ENCODE measurements at regions not wholly inside any gene's neighbourhood (a gene's known extent, or its start where the extent isn't known, plus 50 kb on each side); places are given as distances from the start of the nearest gene placed in this dataset.

DNA sequence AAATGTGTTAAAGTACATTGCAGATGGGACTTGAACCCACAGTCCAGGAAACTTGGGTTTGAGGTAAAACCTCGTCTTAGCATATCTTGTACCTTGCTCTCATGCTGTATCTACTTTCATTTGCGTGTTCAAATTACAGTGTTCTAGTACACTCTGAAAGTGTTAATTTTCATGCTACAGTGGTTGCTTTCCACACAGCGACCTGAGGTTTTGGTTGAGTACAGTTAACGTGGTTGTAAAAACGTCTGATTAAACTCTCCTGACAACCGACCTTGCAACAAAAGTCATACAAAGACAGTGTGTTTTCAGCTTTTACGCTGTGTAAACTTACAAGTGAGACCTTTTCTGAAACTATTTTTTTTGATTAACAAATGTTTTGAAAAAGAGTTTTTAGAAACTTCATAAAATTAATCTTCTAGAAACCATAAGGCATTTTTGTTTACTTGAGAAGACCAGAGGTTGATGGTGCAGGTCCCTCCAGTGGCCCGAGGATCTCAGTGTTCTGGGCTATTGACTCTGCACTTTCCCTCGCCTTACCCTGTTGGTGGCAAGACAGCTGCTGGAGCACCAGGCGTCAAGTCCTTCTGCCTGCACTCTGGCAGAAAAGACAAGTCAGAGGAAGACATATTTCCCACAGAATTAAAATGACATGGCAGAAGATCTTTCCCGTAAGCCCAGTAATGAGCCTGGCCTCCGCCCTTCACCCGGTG lies 334.0 kb downstream of the THBS2 start:
- no peak for TF ChIP-seq SP1 (IDR thresholded peaks at IDR 0.05)
- TF ChIP-seq, protein P1, sequence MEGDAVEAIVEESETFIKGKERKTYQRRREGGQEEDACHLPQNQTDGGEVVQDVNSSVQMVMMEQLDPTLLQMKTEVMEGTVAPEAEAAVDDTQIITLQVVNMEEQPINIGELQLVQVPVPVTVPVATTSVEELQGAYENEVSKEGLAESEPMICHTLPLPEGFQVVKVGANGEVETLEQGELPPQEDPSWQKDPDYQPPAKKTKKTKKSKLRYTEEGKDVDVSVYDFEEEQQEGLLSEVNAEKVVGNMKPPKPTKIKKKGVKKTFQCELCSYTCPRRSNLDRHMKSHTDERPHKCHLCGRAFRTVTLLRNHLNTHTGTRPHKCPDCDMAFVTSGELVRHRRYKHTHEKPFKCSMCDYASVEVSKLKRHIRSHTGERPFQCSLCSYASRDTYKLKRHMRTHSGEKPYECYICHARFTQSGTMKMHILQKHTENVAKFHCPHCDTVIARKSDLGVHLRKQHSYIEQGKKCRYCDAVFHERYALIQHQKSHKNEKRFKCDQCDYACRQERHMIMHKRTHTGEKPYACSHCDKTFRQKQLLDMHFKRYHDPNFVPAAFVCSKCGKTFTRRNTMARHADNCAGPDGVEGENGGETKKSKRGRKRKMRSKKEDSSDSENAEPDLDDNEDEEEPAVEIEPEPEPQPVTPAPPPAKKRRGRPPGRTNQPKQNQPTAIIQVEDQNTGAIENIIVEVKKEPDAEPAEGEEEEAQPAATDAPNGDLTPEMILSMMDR (IDR thresholded peaks at IDR 0.05; ENCODE audit: low read depth, low read length, missing input control) = no peak
- TF ChIP-seq YY1 (IDR thresholded peaks at IDR 0.05) = no peak
- TF ChIP-seq TAF1 (conservative IDR thresholded peaks at IDR 0.05) = no peak
- TF ChIP-seq, protein P2, sequence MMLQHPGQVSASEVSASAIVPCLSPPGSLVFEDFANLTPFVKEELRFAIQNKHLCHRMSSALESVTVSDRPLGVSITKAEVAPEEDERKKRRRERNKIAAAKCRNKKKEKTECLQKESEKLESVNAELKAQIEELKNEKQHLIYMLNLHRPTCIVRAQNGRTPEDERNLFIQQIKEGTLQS (IDR thresholded peaks at IDR 0.05) = no peak
- TF ChIP-seq, protein P3, sequence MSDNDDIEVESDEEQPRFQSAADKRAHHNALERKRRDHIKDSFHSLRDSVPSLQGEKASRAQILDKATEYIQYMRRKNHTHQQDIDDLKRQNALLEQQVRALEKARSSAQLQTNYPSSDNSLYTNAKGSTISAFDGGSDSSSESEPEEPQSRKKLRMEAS (IDR thresholded peaks at IDR 0.05) = no peak
- no peak for TF ChIP-seq RAD21 (IDR thresholded peaks at IDR 0.05)
- TF ChIP-seq, protein P4, sequence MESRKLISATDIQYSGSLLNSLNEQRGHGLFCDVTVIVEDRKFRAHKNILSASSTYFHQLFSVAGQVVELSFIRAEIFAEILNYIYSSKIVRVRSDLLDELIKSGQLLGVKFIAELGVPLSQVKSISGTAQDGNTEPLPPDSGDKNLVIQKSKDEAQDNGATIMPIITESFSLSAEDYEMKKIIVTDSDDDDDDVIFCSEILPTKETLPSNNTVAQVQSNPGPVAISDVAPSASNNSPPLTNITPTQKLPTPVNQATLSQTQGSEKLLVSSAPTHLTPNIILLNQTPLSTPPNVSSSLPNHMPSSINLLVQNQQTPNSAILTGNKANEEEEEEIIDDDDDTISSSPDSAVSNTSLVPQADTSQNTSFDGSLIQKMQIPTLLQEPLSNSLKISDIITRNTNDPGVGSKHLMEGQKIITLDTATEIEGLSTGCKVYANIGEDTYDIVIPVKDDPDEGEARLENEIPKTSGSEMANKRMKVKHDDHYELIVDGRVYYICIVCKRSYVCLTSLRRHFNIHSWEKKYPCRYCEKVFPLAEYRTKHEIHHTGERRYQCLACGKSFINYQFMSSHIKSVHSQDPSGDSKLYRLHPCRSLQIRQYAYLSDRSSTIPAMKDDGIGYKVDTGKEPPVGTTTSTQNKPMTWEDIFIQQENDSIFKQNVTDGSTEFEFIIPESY (IDR thresholded peaks at IDR 0.05) = no peak
- TF ChIP-seq, protein P5, sequence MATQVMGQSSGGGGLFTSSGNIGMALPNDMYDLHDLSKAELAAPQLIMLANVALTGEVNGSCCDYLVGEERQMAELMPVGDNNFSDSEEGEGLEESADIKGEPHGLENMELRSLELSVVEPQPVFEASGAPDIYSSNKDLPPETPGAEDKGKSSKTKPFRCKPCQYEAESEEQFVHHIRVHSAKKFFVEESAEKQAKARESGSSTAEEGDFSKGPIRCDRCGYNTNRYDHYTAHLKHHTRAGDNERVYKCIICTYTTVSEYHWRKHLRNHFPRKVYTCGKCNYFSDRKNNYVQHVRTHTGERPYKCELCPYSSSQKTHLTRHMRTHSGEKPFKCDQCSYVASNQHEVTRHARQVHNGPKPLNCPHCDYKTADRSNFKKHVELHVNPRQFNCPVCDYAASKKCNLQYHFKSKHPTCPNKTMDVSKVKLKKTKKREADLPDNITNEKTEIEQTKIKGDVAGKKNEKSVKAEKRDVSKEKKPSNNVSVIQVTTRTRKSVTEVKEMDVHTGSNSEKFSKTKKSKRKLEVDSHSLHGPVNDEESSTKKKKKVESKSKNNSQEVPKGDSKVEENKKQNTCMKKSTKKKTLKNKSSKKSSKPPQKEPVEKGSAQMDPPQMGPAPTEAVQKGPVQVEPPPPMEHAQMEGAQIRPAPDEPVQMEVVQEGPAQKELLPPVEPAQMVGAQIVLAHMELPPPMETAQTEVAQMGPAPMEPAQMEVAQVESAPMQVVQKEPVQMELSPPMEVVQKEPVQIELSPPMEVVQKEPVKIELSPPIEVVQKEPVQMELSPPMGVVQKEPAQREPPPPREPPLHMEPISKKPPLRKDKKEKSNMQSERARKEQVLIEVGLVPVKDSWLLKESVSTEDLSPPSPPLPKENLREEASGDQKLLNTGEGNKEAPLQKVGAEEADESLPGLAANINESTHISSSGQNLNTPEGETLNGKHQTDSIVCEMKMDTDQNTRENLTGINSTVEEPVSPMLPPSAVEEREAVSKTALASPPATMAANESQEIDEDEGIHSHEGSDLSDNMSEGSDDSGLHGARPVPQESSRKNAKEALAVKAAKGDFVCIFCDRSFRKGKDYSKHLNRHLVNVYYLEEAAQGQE (IDR thresholded peaks at IDR 0.05) = no peak
- TF ChIP-seq GABPA (IDR thresholded peaks at IDR 0.05 in 1 of 2, conservative IDR thresholded peaks at IDR 0.05 in 1 of 2) = no peak
- TF ChIP-seq JUND (IDR thresholded peaks at IDR 0.05) = no peak
- TF ChIP-seq RXRA (IDR thresholded peaks at IDR 0.05) = no peak

All from liver (tissue), 3 donors.